Left ventricle myocardium inferior (tissue), 1 donor: ENCODE measurements at regions not wholly inside any gene's neighbourhood (a gene's known extent, or its start where the extent isn't known, plus 50 kb on each side); places are given as distances from the start of the nearest gene placed in this dataset.

ENCODE experiments used
- DNase-seq: peaks from one replicate; pipeline ENCODE4 v3.0.0-alpha.2; 2020
- H3K27ac ChIP-seq: fragments of 200-600 bp; replicated peaks from 2 replicates; pipeline ENCODE4 v1.8.0; 2021
- H3K27me3 ChIP-seq: fragments of 200-600 bp; 2 replicates; pipeline ENCODE4 v1.8.0; 2021; ENCODE audit warnings: low read depth
- H3K36me3 ChIP-seq: fragments of 200-600 bp; 2 replicates; pipeline ENCODE4 v1.8.0; 2021
- H3K4me1 ChIP-seq: fragments of 200-600 bp; 2 replicates; pipeline ENCODE4 v1.8.0; 2021
- H3K4me3 ChIP-seq: fragments of 200-600 bp; 2 replicates; pipeline ENCODE4 v1.8.0; 2021; ENCODE audit warnings: mild to moderate bottlenecking, moderate library complexity
- H3K9me3 ChIP-seq: fragments of 200-600 bp; replicated peaks from 2 replicates; pipeline ENCODE4 v1.8.0; 2021
- CTCF ChIP-seq: fragments of 200-600 bp; IDR thresholded peaks from 2 replicates; pipeline ENCODE4 v1.8.0; 2021; ENCODE audit warnings: antibody characterized with exemption, mild to moderate bottlenecking, borderline replicate concordance
- intact Hi-C: fragments of 100-400 bp; cut with micrococcal nuclease; formaldehyde crosslinking; loops from one replicate; pipeline ENCODE4 v1.11.0; 2022
- donor health status: DM: no; HTN: yes; CAD: no; lungs with severe emphysema.

DNA sequence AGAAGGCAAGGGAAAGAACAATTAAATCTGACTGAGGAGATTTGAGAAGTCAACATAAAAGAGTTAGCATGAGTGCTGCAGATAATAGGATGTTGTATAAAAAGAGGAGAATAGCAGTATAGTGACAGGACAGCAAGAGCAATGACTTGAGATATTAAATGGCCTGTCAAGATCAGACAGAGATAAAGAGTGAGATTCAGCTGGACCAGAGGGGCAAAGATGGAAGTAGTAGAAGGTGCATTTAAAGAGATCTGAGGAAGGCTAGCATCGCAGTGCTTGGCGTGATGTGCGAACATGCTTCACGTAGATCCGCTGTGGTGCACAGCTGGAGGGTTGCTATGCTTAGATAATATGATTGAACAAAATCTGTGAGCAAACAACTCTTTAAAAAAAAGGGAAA, 1422.6 kb upstream of the CDH8 start:
- Histone ChIP-seq H3K4me1 (no peaks in the 10 kb centered on the region), H3K36me3 (no peaks in the 10 kb centered on the region), H3K27ac (no peak overlapping the region), H3K27me3 (no peaks in the 10 kb centered on the region), H3K4me3 (no peak overlapping the region), H3K9me3 (no peaks in the 10 kb centered on the region)
- TF ChIP-seq CTCF: no peak
- intact Hi-C loops: no loop called here
- no peak for DNase-seq

DNA sequence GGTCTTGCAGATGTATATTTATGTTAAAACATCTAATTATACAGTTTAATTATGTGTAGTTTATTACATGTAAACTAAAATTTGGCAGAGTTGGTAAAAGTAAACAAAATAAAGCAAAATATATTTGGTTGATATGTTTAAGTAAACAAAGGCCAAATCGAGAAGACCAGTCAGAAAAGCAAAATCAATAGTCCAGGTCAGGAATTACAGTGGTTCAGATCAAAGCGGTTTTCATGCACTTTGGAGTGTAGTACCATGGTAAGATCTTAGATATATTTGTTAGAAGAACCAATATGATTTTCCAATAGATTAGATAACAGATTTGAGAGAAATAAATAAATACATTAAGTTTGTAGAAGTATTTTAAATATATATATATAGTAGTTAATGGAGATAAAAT, 1421.6 kb upstream of the CDH8 start:
- no peak for TF ChIP-seq CTCF
- Histone ChIP-seq H3K4me1 (no peaks in the 10 kb centered on the region), H3K27me3 (no peaks in the 10 kb centered on the region), H3K4me3 (no peak overlapping the region), H3K36me3 (no peaks in the 10 kb centered on the region), H3K27ac (no peak overlapping the region), H3K9me3 (no peaks in the 10 kb centered on the region)
- intact Hi-C loops: no loop called here
- DNase-seq: no peak

DNA sequence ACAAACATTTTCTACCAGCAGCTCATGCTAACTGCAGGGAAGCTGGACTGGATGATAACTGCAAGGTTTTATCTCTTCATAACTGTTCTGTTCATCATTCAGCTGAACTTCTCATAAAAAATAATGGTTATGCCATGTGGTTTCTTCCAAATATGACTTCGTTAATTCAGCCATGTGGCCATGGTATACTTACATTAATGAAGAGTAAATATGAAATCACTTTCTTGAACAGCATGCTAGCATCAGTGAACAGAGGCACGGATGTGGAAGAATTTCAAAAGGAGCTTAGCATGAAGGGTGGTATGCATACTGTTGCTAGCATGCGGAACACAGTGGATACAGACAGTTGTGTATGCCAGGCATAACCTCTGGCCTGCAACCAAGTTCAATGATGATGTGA, 1417.0 kb upstream of the CDH8 start:
- Histone ChIP-seq H3K9me3 (no peaks in the 10 kb centered on the region), H3K36me3 (no peaks in the 10 kb centered on the region), H3K27me3 (no peaks in the 10 kb centered on the region), H3K27ac (no peak overlapping the region), H3K4me3 (no peak overlapping the region), H3K4me1 (no peaks in the 10 kb centered on the region)
- intact Hi-C loops: no loop called here
- no peak for TF ChIP-seq CTCF
- no peak for DNase-seq

DNA sequence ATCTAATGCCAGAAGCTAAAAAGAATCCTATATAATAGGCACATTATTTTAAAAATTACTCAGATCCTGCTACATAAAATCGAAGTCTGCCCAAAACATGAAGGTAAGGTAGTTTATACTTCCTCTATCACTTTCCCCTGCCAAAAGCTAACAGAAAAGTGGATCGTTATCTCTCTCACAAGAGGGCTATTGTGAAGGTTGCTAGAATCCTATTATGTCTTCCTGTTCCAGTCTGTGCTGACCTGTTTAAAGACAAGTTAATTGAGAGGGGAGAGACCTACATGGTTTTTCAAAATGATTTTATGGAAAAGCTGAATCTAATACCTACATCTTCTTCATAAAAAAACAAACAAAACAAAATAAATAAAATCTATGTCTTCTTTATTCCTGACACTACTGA, 1410.9 kb upstream of the CDH8 start:
- Histone ChIP-seq H3K4me3 (no peak overlapping the region), H3K9me3 (no peaks in the 10 kb centered on the region), H3K27ac (no peak overlapping the region), H3K27me3 (no peaks in the 10 kb centered on the region), H3K4me1 (peaks cover 7% of the 10 kb centered on the region), H3K36me3 (no peaks in the 10 kb centered on the region)
- TF ChIP-seq CTCF: no peak
- DNase-seq: no peak
- intact Hi-C loops: no loop called here

GRCh38 chr16:63442246-63442645, 1406.0 kb upstream of the CDH8 start:
- Histone ChIP-seq H3K4me3 (no peak overlapping the region), H3K9me3 (no peaks in the 10 kb centered on the region), H3K36me3 (no peaks in the 10 kb centered on the region), H3K4me1 (peaks cover 3% of the 10 kb centered on the region), H3K27me3 (no peaks in the 10 kb centered on the region), H3K27ac (peak overlapping the region; percentile 59)
- intact Hi-C loops: no loop called here
- no peak for TF ChIP-seq CTCF
- DNase-seq: no peak
